OCI-LY7 (cell line): ENCODE measurements at regions not wholly inside any gene's neighbourhood (a gene's known extent, or its start where the extent isn't known, plus 50 kb on each side); places are given as distances from the start of the nearest gene placed in this dataset.

Experiments
- BruUV-seq: library from RNA; stranded (reverse); fragments of 400-500 nt; replicated peaks from 2 replicates; lab custom pipeline; 2021; lab: Mats Ljungman, UMichigan
- CTCF ChIA-PET: fragments of 300-600 bp; sonication (Branson Sonifier 250); formaldehyde crosslinking; loops from one replicate; lab custom pipeline; 2022; ENCODE audit warnings: antibody characterized with exemption; ENCODE audit not compliant: unreplicated experiment; lab: Charles Lee
- POLR2A ChIA-PET: fragments of 300-600 bp; sonication (Branson Sonifier 250); formaldehyde crosslinking; loops from one replicate; lab custom pipeline; 2022; ENCODE audit warnings: antibody characterized with exemption; lab: Charles Lee
- DNase-seq: peaks from one replicate; pipeline ENCODE4 v3.0.0-alpha.2; 2015; ENCODE audit warnings: low spot score
- H2AFZ ChIP-seq: fragments of 200-600 bp; sonication (generic), shearing (Covaris generic); 2 replicates; pipeline ENCODE4 v1.6.1; 2014; ENCODE audit warnings: mild to moderate bottlenecking, antibody characterized with exemption, low read length, moderate library complexity
- H3K27ac ChIP-seq: fragments of 200-600 bp; sonication (generic); 2 replicates; pipeline ENCODE4 v1.5.1; 2014; ENCODE audit warnings: mixed run types, low read depth, mild to moderate bottlenecking, moderate library complexity, low read length, inconsistent platforms; ENCODE audit not compliant: poor library complexity, severe bottlenecking
- H3K36me3 ChIP-seq: fragments of 200-600 bp; sonication (generic); 2 replicates; pipeline ENCODE4 v1.6.1; 2014; ENCODE audit warnings: mild to moderate bottlenecking, antibody characterized with exemption, low read length, moderate library complexity, mixed read lengths; ENCODE audit not compliant: insufficient read depth
- H3K4me1 ChIP-seq: fragments of 200-600 bp; sonication (generic); 2 replicates; pipeline ENCODE4 v1.5.1; 2014; ENCODE audit warnings: mild to moderate bottlenecking, low read length; ENCODE audit not compliant: insufficient read depth, poor library complexity, severe bottlenecking
- H3K4me2 ChIP-seq: fragments of 200-600 bp; sonication (generic); 2 replicates; pipeline ENCODE4 v1.6.1; 2014; ENCODE audit warnings: mild to moderate bottlenecking, low read length
- H3K4me3 ChIP-seq: fragments of 200-600 bp; sonication (generic); 2 replicates; pipeline ENCODE4 v1.5.1; 2014; ENCODE audit warnings: mild to moderate bottlenecking, low read depth, low read length; ENCODE audit not compliant: poor library complexity, severe bottlenecking
- H3K79me2 ChIP-seq: fragments of 200-600 bp; sonication (generic); 2 replicates; pipeline ENCODE4 v1.6.1; 2016; ENCODE audit warnings: low read depth, mild to moderate bottlenecking, low read length, moderate library complexity, mixed read lengths; ENCODE audit not compliant: insufficient read depth
- H3K9me2 ChIP-seq: fragments of 200-600 bp; sonication (generic); 2 replicates; pipeline ENCODE4 v1.6.1; 2016; ENCODE audit warnings: mild to moderate bottlenecking, low read length, mixed read lengths; ENCODE audit not compliant: insufficient read depth
- H3K9me3 ChIP-seq: fragments of 200-600 bp; sonication (generic); 2 replicates; pipeline ENCODE4 v1.6.1; 2014; ENCODE audit warnings: mild to moderate bottlenecking, mixed run types, low read length, mixed read lengths
- H4K20me1 ChIP-seq: fragments of 200-600 bp; sonication (generic); 2 replicates; pipeline ENCODE4 v1.6.1; 2014; ENCODE audit warnings: mild to moderate bottlenecking, antibody characterized with exemption, low read length, moderate library complexity, mixed read lengths; ENCODE audit not compliant: insufficient read depth
- EZH2phosphoT487 ChIP-seq: fragments of 200-600 bp; sonication (generic); IDR thresholded peaks from 2 replicates; pipeline ENCODE4 v1.6.1; 2018; ENCODE audit warnings: low read depth, borderline replicate concordance, mild to moderate bottlenecking, mixed run types, antibody characterized with exemption, low read length, moderate library complexity, mixed read lengths
- intact Hi-C: fragments of 100-400 bp; cut with micrococcal nuclease; formaldehyde crosslinking; loops from one replicate; pipeline ENCODE4 v1.10.0; 2022; ENCODE audit not compliant: unreplicated experiment
- TF ChIP-seq, protein P1 (sequence below): fragments of 200-600 bp; sonication (generic); conservative IDR thresholded peaks from 2 replicates; pipeline ENCODE4 v1.5.1; 2014; ENCODE audit warnings: mild to moderate bottlenecking, antibody characterized with exemption, low read length, moderate library complexity, mixed read lengths

- DNase-seq = no peak
- Histone ChIP-seq H3K9me3 (no peaks in the 10 kb centered on the region), H3K27ac (no peak overlapping the region), H3K9me2 (no peaks in the 10 kb centered on the region), H3K4me2 (no peak overlapping the region), H3K36me3 (no peaks in the 10 kb centered on the region), H3K4me3 (no peak overlapping the region), H2AFZ (no peak overlapping the region), H3K4me1 (no peaks in the 10 kb centered on the region), H4K20me1 (no peaks in the 10 kb centered on the region), H3K79me2 (no peaks in the 10 kb centered on the region)
- CTCF ChIA-PET = no interaction called here
- POLR2A ChIA-PET = no interaction called here
- intact Hi-C loops = no loop called here
- TF ChIP-seq EZH2phosphoT487 = no peak
- TF ChIP-seq, protein P1, sequence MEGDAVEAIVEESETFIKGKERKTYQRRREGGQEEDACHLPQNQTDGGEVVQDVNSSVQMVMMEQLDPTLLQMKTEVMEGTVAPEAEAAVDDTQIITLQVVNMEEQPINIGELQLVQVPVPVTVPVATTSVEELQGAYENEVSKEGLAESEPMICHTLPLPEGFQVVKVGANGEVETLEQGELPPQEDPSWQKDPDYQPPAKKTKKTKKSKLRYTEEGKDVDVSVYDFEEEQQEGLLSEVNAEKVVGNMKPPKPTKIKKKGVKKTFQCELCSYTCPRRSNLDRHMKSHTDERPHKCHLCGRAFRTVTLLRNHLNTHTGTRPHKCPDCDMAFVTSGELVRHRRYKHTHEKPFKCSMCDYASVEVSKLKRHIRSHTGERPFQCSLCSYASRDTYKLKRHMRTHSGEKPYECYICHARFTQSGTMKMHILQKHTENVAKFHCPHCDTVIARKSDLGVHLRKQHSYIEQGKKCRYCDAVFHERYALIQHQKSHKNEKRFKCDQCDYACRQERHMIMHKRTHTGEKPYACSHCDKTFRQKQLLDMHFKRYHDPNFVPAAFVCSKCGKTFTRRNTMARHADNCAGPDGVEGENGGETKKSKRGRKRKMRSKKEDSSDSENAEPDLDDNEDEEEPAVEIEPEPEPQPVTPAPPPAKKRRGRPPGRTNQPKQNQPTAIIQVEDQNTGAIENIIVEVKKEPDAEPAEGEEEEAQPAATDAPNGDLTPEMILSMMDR = no peak
- no TSS peak for BruUV-seq
Measured at GRCh38 chr2:220811115-220811514, 761.0 kb downstream of the EPHA4 start.

DNA sequence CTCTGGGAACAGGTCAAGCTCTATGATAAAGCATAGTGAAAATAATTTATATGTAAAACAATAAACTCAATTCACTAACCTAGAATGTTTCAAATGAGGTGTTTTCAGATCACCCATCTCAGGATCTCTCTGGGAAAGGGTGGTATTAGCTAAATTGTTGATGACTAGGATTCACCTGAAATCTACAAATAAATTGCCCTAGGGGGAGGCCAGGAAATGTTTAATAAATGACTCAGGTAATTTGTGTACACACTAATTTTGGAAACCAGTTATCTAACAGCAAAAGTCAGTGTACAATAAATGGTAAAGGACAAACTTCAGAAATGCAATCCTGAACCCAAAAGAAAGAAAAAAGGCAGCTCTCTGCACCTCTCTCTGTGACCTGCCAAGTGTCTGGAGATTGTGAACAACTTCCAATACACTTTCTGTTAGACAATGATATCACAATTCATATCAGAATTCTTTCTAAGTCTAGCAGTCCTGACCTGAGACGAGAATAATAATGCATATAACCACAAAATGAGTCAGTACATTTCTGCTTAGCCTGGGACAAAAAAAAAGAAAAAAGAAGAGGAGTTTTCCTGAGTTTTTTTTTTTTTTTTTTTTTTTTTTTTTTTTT is 760.0 kb downstream of the EPHA4 start:
- H2AFZ ChIP-seq = no peak overlapping the region
- H3K9me2 ChIP-seq = no peaks in the 10 kb centered on the region
- no peaks in the 10 kb centered on the region for H3K4me1 ChIP-seq
- ChIA-PET CTCF (no interaction called here), POLR2A (interaction anchor here (0.6 kb wide), 2 partner anchors 965 to 1745 kb away, joined by 4 to 5 read pairs; no protein-coding TSS in a partner anchor)
- H3K36me3 ChIP-seq = no peaks in the 10 kb centered on the region
- no peaks in the 10 kb centered on the region for H4K20me1 ChIP-seq
- no peak overlapping the region for H3K27ac ChIP-seq
- H3K79me2 ChIP-seq = no peaks in the 10 kb centered on the region
- DNase-seq = no peak
- H3K9me3 ChIP-seq = no peaks in the 10 kb centered on the region
- intact Hi-C loops = no loop called here
- no peak overlapping the region for H3K4me3 ChIP-seq
- TF ChIP-seq, protein P1 = no peak
- no peak for TF ChIP-seq EZH2phosphoT487
- BruUV-seq = no TSS peak
- no peak overlapping the region for H3K4me2 ChIP-seq

DNA sequence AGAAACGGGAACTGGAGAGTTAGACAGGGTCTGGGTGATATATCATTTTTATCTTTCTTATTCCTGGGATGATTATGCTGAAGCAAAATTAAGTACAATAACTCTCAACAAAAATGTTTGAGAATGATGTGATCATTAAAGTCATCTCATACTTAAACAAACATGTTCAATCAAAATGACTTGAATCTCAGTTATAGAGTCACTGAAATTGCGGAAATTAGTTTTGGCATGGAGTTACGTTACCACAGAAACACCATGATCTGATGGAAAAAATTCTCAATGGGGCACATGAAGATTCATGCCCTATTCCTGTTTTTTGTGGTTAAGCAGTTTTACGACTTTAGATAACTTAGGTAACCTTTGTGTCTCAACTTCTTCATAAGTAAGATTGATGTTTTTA is 757.7 kb downstream of the EPHA4 start:
- H3K79me2 ChIP-seq = no peaks in the 10 kb centered on the region
- intact Hi-C loops = no loop called here
- H3K4me2 ChIP-seq = no peak overlapping the region
- no peak overlapping the region for H3K4me3 ChIP-seq
- no peaks in the 10 kb centered on the region for H3K9me3 ChIP-seq
- H3K36me3 ChIP-seq = no peaks in the 10 kb centered on the region
- no peaks in the 10 kb centered on the region for H3K9me2 ChIP-seq
- no peaks in the 10 kb centered on the region for H4K20me1 ChIP-seq
- CTCF ChIA-PET = no interaction called here
- no peak for DNase-seq
- POLR2A ChIA-PET = interaction anchor here (0.6 kb wide), 1 partner anchor 1463 kb away, joined by 3 read pairs; no protein-coding TSS in a partner anchor
- H3K27ac ChIP-seq = no peak overlapping the region
- H2AFZ ChIP-seq = no peak overlapping the region
- BruUV-seq = no TSS peak
- TF ChIP-seq, protein P1 = no peak
- no peaks in the 10 kb centered on the region for H3K4me1 ChIP-seq
